Effector memory CD8-positive, alpha-beta T cell (primary cell): ENCODE measurements at regions not wholly inside any gene's neighbourhood (a gene's known extent, or its start where the extent isn't known, plus 50 kb on each side); places are given as distances from the start of the nearest gene placed in this dataset.

Experiments
- ATAC-seq: fragments of 150-1000 bp; cut with Tn5 transposase; replicated peaks from 2 replicates; pipeline ENCODE4 v1.10.0; 2021; ENCODE audit warnings: mild to moderate bottlenecking, moderate library complexity
- DNase-seq, 3 experiments: peaks; one replicate each; pipeline ENCODE4 v3.0.0; 2021
- H3K27ac Mint-ChIP-seq, 2 donors: one replicate each; pipeline ENCODE4 v1.8.0; 2022; ENCODE audit warnings: mild to moderate bottlenecking in 2 of 2, mixed read lengths in 2 of 2, moderate library complexity in 2 of 2
- H3K27me3 Mint-ChIP-seq, 2 donors: one replicate each; pipeline ENCODE4 v1.8.0; 2022; ENCODE audit warnings: mixed read lengths in 2 of 2
- H3K36me3 Mint-ChIP-seq: one replicate; pipeline ENCODE4 v1.8.0; 2022; ENCODE audit warnings: mild to moderate bottlenecking, moderate library complexity, mixed read lengths; ENCODE audit not compliant: insufficient read depth
- H3K4me1 Mint-ChIP-seq, 2 donors: one replicate each; pipeline ENCODE4 v1.8.0; 2022; ENCODE audit warnings: low read depth in 2 of 2, mixed read lengths in 2 of 2
- H3K4me3 Mint-ChIP-seq, 2 donors: one replicate each; pipeline ENCODE4 v1.8.0; 2022; ENCODE audit warnings: mild to moderate bottlenecking in 2 of 2, mixed read lengths in 2 of 2, moderate library complexity in 2 of 2
- H3K9me3 Mint-ChIP-seq, 2 donors: one replicate each; pipeline ENCODE4 v1.8.0; 2022; ENCODE audit warnings: mixed read lengths in 2 of 2

GRCh38 chr6:133055441-133055966, 185.7 kb upstream of the EYA4 start:
- no peak overlapping the region for H3K27ac Mint-ChIP-seq

GRCh38 chr6:133057352-133057751, 183.8 kb upstream of the EYA4 start:
- H3K27me3 Mint-ChIP-seq = peaks cover 0 to 10% of the 10 kb centered on the region in 2 donors
- H3K4me1 Mint-ChIP-seq = no peaks in the 10 kb centered on the region
- no peak for DNase-seq
- ATAC-seq = no peak
- H3K9me3 Mint-ChIP-seq = no peaks in the 10 kb centered on the region
- no peak overlapping the region for H3K27ac Mint-ChIP-seq
- no peak overlapping the region for H3K4me3 Mint-ChIP-seq
- H3K36me3 Mint-ChIP-seq = no peaks in the 10 kb centered on the region

More at GRCh38 chr6:133055441-133055966, 185.7 kb upstream of the EYA4 start:
- ATAC-seq (no peak), DNase-seq (no peak)
- peaks cover 0 to 10% of the 10 kb centered on the region in 2 donors for H3K27me3 Mint-ChIP-seq
- no peaks in the 10 kb centered on the region for H3K4me1 Mint-ChIP-seq
- H3K9me3 Mint-ChIP-seq = peaks cover 0 to 3% of the 10 kb centered on the region in 2 donors
- no peak overlapping the region for H3K4me3 Mint-ChIP-seq
- no peaks in the 10 kb centered on the region for H3K36me3 Mint-ChIP-seq

- no peak overlapping the region for H3K27ac Mint-ChIP-seq
- H3K4me3 Mint-ChIP-seq = no peak overlapping the region
These were observed 179.1 kb upstream of the EYA4 start for GRCh38 chr6:133062077-133062476.

GRCh38 chr6:133062696-133063306, 178.4 kb upstream of the EYA4 start:
- Mint-ChIP-seq H3K4me1 (no peaks in the 10 kb centered on the region), H3K4me3 (no peak overlapping the region), H3K9me3 (peaks cover 0 to 9% of the 10 kb centered on the region in 2 donors), H3K27ac (no peak overlapping the region), H3K27me3 (no peaks in the 10 kb centered on the region), H3K36me3 (no peaks in the 10 kb centered on the region)
- DNase-seq (no peak), ATAC-seq (no peak)

More at GRCh38 chr6:133062077-133062476, 179.1 kb upstream of the EYA4 start:
- no peaks in the 10 kb centered on the region for H3K27me3 Mint-ChIP-seq
- ATAC-seq (no peak), DNase-seq (no peak)
- H3K4me1 Mint-ChIP-seq = no peaks in the 10 kb centered on the region
- no peaks in the 10 kb centered on the region for H3K36me3 Mint-ChIP-seq
- peaks cover 0 to 1% of the 10 kb centered on the region in 2 donors for H3K9me3 Mint-ChIP-seq

- Mint-ChIP-seq H3K27me3 (no peaks in the 10 kb centered on the region), H3K9me3 (peaks cover 0 to 14% of the 10 kb centered on the region in 2 donors), H3K4me3 (no peak overlapping the region), H3K27ac (no peak overlapping the region), H3K36me3 (no peaks in the 10 kb centered on the region), H3K4me1 (no peaks in the 10 kb centered on the region)
- ATAC-seq = no peak
- no peak for DNase-seq
These were observed 173.2 kb upstream of the EYA4 start for GRCh38 chr6:133067960-133068359.

- peaks cover 0 to 14% of the 10 kb centered on the region in 2 donors for H3K9me3 Mint-ChIP-seq
- H3K4me3 Mint-ChIP-seq = no peak overlapping the region
- H3K4me1 Mint-ChIP-seq = no peaks in the 10 kb centered on the region
- ATAC-seq = no peak
- H3K27me3 Mint-ChIP-seq = no peaks in the 10 kb centered on the region
- no peak overlapping the region for H3K27ac Mint-ChIP-seq
- DNase-seq = no peak
- H3K36me3 Mint-ChIP-seq = no peaks in the 10 kb centered on the region
These were observed 170.6 kb upstream of the EYA4 start for GRCh38 chr6:133070410-133071043.

GRCh38 chr6:133079901-133080300, 161.3 kb upstream of the EYA4 start:
- ATAC-seq (no peak), DNase-seq (no peak)
- no peak overlapping the region for H3K27ac Mint-ChIP-seq
- H3K4me3 Mint-ChIP-seq = no peak overlapping the region
- H3K9me3 Mint-ChIP-seq = peaks cover 0 to 8% of the 10 kb centered on the region in 2 donors
- H3K27me3 Mint-ChIP-seq = no peaks in the 10 kb centered on the region
- peaks cover 0 to 2% of the 10 kb centered on the region in 2 donors for H3K4me1 Mint-ChIP-seq
- no peaks in the 10 kb centered on the region for H3K36me3 Mint-ChIP-seq

GRCh38 chr6:133083248-133083967, 157.7 kb upstream of the EYA4 start:
- Mint-ChIP-seq H3K9me3 (peaks cover 0 to 8% of the 10 kb centered on the region in 2 donors), H3K4me3 (no peak overlapping the region), H3K27me3 (peaks cover 0 to 9% of the 10 kb centered on the region in 2 donors), H3K27ac (no peak overlapping the region), H3K36me3 (no peaks in the 10 kb centered on the region), H3K4me1 (peaks cover 0 to 2% of the 10 kb centered on the region in 2 donors)
- ATAC-seq = no peak
- DNase-seq = no peak

GRCh38 chr6:133085471-133085870, 155.7 kb upstream of the EYA4 start:
- H3K36me3 Mint-ChIP-seq = no peaks in the 10 kb centered on the region
- H3K27ac Mint-ChIP-seq = no peak overlapping the region
- peaks cover 0 to 9% of the 10 kb centered on the region in 2 donors for H3K27me3 Mint-ChIP-seq
- H3K9me3 Mint-ChIP-seq = peaks cover 0 to 8% of the 10 kb centered on the region in 2 donors
- DNase-seq (no peak), ATAC-seq (no peak)
- H3K4me3 Mint-ChIP-seq = no peak overlapping the region
- H3K4me1 Mint-ChIP-seq = peaks cover 0 to 2% of the 10 kb centered on the region in 2 donors

GRCh38 chr6:133085896-133086295, 155.3 kb upstream of the EYA4 start:
- Mint-ChIP-seq H3K27me3 (peaks cover 0 to 9% of the 10 kb centered on the region in 2 donors), H3K9me3 (peaks cover 0 to 8% of the 10 kb centered on the region in 2 donors), H3K4me1 (peaks cover 0 to 2% of the 10 kb centered on the region in 2 donors), H3K36me3 (no peaks in the 10 kb centered on the region), H3K27ac (no peak overlapping the region), H3K4me3 (no peak overlapping the region)
- DNase-seq (no peak), ATAC-seq (no peak)

- Mint-ChIP-seq H3K36me3 (no peaks in the 10 kb centered on the region), H3K27me3 (peaks cover 0 to 9% of the 10 kb centered on the region in 2 donors), H3K9me3 (peaks cover 0 to 1% of the 10 kb centered on the region in 2 donors), H3K4me3 (no peak overlapping the region), H3K27ac (no peak overlapping the region), H3K4me1 (no peaks in the 10 kb centered on the region)
- DNase-seq = no peak
- no peak for ATAC-seq
These were observed 152.0 kb upstream of the EYA4 start for GRCh38 chr6:133088931-133089695.

- Mint-ChIP-seq H3K36me3 (no peaks in the 10 kb centered on the region), H3K4me1 (no peaks in the 10 kb centered on the region), H3K27ac (no peak overlapping the region), H3K27me3 (peaks cover 4 to 9% of the 10 kb centered on the region in 2 donors), H3K9me3 (peaks cover 1 to 6% of the 10 kb centered on the region in 2 donors), H3K4me3 (no peak overlapping the region)
- ATAC-seq (no peak), DNase-seq (no peak)
These were observed 149.0 kb upstream of the EYA4 start for GRCh38 chr6:133092199-133092598.

- ATAC-seq (no peak), DNase-seq (no peak)
- Mint-ChIP-seq H3K27me3 (peaks cover 5 to 6% of the 10 kb centered on the region in 2 donors), H3K9me3 (peaks cover 1 to 9% of the 10 kb centered on the region in 2 donors), H3K36me3 (no peaks in the 10 kb centered on the region), H3K4me3 (no peak overlapping the region), H3K4me1 (no peaks in the 10 kb centered on the region), H3K27ac (no peak overlapping the region)
These were observed 148.4 kb upstream of the EYA4 start for GRCh38 chr6:133092771-133093170.
